AG09309 (cell line): ENCODE measurements at regions not wholly inside any gene's neighbourhood (a gene's known extent, or its start where the extent isn't known, plus 50 kb on each side); places are given as distances from the start of the nearest gene placed in this dataset.

ENCODE experiments used
- DNase-seq: peaks from one replicate; pipeline ENCODE4 v3.0.0-alpha.2; 2010; ENCODE audit warnings: low read depth
- H3K4me3 ChIP-seq: 2 replicates; pipeline ENCODE4 v1.5.1; 2011; ENCODE audit warnings: mild to moderate bottlenecking, low read depth, low read length, moderate library complexity; ENCODE audit not compliant: control insufficient read depth
- CTCF ChIP-seq: IDR thresholded peaks from 2 replicates; pipeline ENCODE4 v1.5.1; 2011; ENCODE audit warnings: mild to moderate bottlenecking, low read depth, low read length, inconsistent platforms; ENCODE audit not compliant: insufficient read depth, control insufficient read depth; ENCODE audit errors: missing control alignments

GRCh38 chr6:140824595-140824994 lies 1308.1 kb upstream of the GJE1 start:
- no peak overlapping the region for H3K4me3 ChIP-seq
- TF ChIP-seq CTCF = no peak
- DNase-seq = no peak

GRCh38 chr6:140821196-140821595 lies 1311.5 kb upstream of the GJE1 start:
- no peak for DNase-seq
- no peak overlapping the region for H3K4me3 ChIP-seq
- no peak for TF ChIP-seq CTCF

- DNase-seq = no peak
- H3K4me3 ChIP-seq = no peak overlapping the region
- TF ChIP-seq CTCF = no peak
Measured at GRCh38 chr6:140817176-140817575, 1315.5 kb upstream of the GJE1 start.

- DNase-seq = no peak
- no peak overlapping the region for H3K4me3 ChIP-seq
- no peak for TF ChIP-seq CTCF
Measured at GRCh38 chr6:140816681-140817080, 1316.0 kb upstream of the GJE1 start.

- TF ChIP-seq CTCF = no peak
- no peak overlapping the region for H3K4me3 ChIP-seq
- DNase-seq = no peak
Measured at GRCh38 chr6:140812636-140813035, 1320.1 kb upstream of the GJE1 start.

GRCh38 chr6:140811642-140812041 lies 1321.1 kb upstream of the GJE1 start:
- no peak for TF ChIP-seq CTCF
- no peak overlapping the region for H3K4me3 ChIP-seq
- DNase-seq = no peak

- no peak for DNase-seq
- no peak for TF ChIP-seq CTCF
- no peak overlapping the region for H3K4me3 ChIP-seq
Measured at GRCh38 chr6:140809694-140810101, 1323.0 kb upstream of the GJE1 start.
